Heart left ventricle (tissue), 13 donors: ENCODE measurements at regions not wholly inside any gene's neighbourhood (a gene's known extent, or its start where the extent isn't known, plus 50 kb on each side); places are given as distances from the start of the nearest gene placed in this dataset.

Experiments
- POLR2A ChIP-seq, 2 donors: fragments of 450-650 bp; IDR thresholded peaks; one replicate each; pipeline ENCODE4 v1.6.1; 2017; ENCODE audit warnings: antibody characterized with exemption in 2 of 2, mild to moderate bottlenecking in 2 of 2, moderate library complexity in 2 of 2
- TF ChIP-seq, protein P1 (sequence below), 12 donors: fragments of 200-600 bp; sonication (generic) in 4 of 12; IDR thresholded peaks; one replicate each; pipeline versions ENCODE4 v1.5.0 to v1.8.0; 2018 to 2022; ENCODE audit warnings: antibody characterized with exemption in 12 of 12, mild to moderate bottlenecking in 5 of 12
- donor health status: ischemic (EF 13 %, LVEDD 7.1; RV severe dilation, severe dysfunction).
- donor health status: DM: no; HTN: yes; CAD: no.
- donor health status: DM: no; HTN: no; CAD: no.
- donor health status: ischemic (EF 25% LVEDD 6.9; RV normal size, moderate dysfunction).
- donor health status: ischemic (EF 25% LVEDD 5.7; RV mildly dilated, moderate dysfunction).
- donor health status: ischemic (EF 35%, LVEDD 5.7; RV mildly dilated, moderate dysfunction).
- donor health status: nonischemic (EF 11% LVEDD 7.7; RV severe dilation, severe dysfunction).
- donor health status: DM: yes; HTN: yes; CAD: no.
- donor health status: PGD.
- donor health status: ischemic (EF 29% LVEDD 5.4; RV normal size, mild dysfunction).
- donor health status: nonischemic (EF 23%, LVEDD 6.1; RV moderate dilation, normal function).

DNA sequence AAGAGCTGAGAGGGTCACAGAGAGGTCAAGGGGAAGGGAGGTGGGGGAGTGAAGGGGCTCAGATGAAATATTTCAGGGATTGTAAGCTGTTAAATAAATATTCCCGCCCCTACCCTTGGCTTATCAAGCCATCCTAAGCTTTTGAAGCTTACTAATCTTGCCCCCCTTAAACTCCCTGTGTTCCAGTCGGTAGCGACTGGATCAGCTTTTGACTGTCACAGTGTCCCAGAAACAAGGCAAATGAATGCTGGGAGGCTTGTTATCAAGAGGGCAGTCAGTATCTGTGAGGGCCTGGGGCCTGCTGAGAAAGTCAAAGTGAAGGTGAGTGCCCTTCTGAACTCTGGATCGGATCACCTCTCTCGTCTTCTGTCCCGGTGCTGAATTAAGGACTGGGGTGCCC is 128.1 kb downstream of the DACT1 start:
- TF ChIP-seq, protein P1, sequence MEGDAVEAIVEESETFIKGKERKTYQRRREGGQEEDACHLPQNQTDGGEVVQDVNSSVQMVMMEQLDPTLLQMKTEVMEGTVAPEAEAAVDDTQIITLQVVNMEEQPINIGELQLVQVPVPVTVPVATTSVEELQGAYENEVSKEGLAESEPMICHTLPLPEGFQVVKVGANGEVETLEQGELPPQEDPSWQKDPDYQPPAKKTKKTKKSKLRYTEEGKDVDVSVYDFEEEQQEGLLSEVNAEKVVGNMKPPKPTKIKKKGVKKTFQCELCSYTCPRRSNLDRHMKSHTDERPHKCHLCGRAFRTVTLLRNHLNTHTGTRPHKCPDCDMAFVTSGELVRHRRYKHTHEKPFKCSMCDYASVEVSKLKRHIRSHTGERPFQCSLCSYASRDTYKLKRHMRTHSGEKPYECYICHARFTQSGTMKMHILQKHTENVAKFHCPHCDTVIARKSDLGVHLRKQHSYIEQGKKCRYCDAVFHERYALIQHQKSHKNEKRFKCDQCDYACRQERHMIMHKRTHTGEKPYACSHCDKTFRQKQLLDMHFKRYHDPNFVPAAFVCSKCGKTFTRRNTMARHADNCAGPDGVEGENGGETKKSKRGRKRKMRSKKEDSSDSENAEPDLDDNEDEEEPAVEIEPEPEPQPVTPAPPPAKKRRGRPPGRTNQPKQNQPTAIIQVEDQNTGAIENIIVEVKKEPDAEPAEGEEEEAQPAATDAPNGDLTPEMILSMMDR (IDR thresholded peaks at IDR 0.05) = no peak
- TF ChIP-seq POLR2A (IDR thresholded peaks at IDR 0.05) = no peak
